Fibroblast of upper back skin (primary cell): ENCODE measurements at regions not wholly inside any gene's neighbourhood (a gene's known extent, or its start where the extent isn't known, plus 50 kb on each side); places are given as distances from the start of the nearest gene placed in this dataset.

Source experiments
- DNase-seq: peaks from one replicate; pipeline ENCODE4 v3.0.0-alpha.2; 2013

DNA sequence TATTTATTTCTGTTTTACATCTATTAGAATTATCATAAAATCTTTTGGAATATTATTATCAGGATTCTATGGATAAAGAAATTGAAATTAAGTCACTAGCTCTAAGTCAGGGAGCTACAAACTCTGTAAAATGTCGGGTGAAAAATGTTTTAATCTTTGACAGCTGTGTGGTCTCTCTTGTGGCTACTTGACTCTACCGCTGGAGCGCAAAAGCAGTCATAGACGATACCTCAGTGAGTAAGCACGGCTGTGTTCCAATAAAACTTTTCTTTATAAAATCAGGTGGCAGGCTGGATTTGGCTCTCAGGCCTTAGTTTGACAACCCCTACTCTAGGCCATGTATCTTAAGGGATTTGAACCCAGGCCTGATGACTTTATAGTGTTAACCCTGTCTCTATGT lies 88.5 kb upstream of the PFN2 start:
- DNase-seq, result no peak

DNA sequence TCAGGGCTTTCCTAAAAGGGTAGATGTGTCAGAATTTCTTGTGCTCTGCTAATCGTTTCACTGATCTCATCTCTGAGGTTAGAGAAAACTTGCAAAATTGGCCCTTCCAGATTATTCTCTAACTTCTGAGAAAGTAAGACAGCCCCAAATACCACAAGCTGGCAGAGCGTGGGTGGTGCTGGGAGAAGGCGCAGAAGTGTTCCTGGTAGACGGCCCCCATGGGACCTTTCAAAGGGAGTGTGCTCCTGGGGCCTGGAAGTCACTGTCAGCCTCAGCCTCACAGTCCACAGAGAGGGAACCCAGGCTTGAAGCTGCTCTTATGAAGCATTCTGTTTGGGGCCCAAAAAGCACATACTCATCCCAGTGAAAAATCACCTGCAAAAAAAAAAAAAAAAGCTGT lies 86.5 kb upstream of the PFN2 start:
- DNase-seq, result no peak

DNA sequence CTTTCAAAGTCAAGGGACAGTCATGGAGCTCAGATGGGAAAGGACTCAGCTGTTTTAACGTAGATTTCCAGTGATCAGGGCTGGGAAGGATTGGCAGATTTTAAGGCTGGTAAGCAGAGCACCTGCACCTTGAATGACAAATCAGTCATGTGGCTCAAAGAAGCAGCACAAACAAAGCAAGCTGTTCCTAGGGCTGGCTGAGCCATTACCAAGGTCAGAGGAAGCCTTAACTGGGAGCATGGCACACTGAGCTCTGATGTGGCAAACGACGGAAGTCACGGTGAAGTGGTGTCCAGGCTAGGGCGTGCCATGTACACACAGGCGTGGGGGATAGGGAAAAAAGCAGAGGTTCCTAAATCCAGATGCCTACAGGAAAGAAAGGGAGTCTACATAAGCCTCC lies 84.6 kb upstream of the PFN2 start:
- no peak for DNase-seq

DNA sequence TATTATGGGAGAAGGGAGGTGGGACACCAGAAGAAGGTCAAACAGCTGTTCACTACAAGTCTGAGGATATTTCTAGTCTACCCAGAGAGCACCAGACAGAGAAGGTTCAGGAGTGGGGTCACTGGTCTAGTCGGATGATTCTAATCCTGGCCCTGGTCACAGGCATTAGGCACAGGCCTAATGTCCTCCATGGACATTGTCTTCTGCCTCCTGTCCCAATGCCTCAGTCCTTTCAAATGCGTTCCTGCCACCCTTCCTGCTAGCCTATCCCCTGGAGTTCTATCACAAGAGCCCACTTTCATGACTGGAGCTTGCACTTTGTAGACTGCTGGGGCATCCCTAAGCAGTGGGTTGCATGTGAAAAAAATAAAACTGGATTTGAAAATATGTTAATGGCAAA lies 83.9 kb upstream of the PFN2 start:
- no peak for DNase-seq

DNA sequence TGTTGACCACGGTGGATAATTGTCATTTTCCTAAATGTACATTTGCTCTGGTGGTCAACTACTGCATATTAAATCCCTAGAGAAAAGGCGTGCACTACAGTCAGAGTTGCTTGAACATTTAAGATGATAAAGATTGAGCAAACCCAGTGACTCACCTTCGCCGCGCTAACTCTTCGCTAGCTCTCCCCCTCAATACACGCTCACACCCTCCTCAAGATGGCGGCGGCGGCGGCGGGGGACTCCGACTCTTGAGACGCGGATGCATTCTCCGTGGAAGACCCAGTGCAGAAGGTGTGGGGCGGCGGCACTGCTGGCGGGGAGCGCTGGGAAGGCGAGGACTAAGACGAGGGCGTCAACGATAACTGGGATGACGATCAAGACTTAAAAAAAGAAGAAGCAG lies 79.8 kb upstream of the PFN2 start:
- DNase-seq, result no peak

DNA sequence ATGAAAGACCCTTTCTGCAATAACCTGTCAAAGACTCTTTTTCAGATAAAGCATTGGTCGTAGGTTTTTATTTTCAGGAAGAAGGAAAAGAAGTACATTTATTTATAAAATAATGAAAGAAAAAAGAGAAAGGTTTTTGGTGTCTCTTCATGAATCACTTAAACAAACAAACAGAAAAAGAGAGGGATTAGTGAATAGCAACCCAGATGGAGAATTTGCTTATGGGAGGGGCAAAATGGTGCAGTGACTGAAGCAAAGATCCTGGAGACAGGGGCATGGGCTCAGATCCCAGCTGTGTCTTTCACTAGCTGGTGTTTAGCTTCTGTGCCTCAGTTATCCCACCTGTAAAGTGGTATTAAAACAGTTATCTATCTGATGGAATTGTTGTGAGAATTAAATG lies 78.6 kb upstream of the PFN2 start:
- DNase-seq, result no peak

DNA sequence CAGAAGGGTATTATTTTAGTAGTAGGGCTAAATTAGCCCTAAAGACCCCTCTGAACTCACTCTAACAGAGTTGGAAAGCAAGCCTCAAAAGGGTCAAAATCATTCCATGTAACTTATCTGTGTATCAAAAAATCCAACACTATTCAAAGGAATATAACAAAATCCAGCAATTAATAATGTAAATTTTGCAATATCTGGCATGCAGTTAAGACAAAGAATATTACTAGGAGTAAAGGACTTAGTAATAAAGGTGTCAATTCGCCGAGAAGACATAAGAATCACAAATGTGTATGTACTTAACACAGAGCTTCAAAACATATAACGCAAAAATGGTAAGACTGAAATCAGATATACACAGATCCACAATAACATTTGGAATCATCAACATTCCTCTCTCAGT lies 71.2 kb upstream of the PFN2 start:
- no peak for DNase-seq

DNA sequence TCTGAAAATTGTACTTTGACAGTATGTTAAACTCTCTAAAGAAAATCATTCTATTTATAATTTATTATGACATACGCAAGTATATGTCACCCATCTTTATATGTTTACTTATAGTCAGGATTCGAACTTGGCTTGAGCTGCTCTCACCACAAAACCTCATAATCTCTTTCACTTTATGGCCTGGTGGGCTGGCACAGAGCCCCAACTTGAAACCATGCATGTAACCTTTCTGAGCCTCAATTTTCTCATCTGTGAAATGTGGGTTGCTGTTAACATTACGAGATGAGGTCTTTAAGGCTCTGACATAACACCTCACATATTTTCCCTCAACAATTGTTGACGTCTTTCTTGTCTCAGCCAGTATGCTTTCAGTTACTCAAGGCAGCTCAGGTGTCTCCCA lies 69.4 kb upstream of the PFN2 start:
- DNase-seq, result no peak

DNA sequence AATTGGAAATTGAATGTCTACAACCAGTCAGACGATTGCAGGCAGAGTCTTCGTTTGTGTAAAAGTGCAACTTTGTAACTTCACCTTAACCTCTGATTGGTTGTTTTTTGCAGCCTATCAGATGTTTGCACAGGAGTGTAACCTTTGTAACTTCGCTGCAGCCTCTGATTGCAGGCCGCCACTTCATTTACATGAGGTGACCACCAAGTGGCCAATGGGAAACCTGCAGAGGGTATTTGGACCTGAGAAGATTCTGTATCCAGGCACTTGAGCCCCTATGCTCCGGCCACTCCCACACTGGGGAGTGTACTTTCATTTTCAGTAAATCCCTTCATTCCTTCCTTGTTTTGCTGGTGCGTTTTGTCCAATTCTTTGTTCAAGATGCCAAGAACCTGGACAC lies 68.1 kb upstream of the PFN2 start:
- no peak for DNase-seq

DNA sequence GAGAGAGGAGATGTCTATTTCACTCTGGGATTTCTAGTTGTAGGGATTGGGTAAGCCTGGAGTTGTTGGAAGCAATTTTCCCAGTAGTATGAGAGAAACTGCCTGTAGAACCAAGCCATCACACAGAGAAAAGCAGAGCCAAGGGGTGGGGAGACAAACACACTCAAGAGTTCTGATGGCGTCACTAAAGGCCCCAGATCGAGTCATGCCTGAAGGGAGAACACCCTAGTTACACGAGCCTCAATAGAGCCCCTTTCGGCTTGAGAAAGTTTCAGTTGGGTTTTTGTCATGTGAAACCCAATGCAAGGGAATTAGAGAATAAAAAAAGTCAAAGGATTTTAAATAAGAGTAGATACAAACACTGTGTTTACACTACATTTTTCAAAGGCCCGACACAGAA lies 66.1 kb upstream of the PFN2 start:
- no peak for DNase-seq

DNA sequence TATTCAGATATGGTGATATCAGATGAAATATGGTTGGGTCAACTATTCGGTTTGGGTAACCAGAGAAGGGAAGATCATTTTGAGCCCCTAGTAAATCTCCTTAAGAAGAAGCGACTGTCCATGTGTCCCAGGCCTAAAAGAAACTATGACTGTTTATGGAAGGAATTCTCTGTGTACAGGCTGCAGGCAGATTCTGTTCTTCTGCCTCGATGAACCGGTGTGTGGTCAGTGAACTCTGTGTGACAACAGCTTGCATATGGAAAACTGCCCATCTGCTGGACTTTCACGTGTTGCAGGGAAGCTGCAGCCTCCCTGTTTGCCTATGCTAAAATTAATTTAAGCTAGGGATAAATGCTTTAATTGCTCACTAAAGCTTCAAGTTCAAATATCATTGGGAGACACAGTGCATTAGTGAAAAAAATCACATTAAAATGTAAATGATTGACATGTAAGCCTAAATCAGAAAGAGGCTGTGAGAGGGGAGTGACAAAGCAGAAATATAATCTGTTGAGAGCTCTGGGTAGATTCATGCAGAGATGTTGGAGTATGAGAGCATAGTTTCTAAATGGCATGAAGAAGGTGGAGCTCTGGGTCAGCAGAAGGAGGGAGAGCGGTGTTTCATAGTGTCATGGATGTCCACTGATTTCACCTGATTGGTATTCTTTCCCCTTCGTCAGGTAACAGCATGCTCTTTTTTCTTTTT lies 65.4 kb upstream of the PFN2 start:
- no peak for DNase-seq

DNA sequence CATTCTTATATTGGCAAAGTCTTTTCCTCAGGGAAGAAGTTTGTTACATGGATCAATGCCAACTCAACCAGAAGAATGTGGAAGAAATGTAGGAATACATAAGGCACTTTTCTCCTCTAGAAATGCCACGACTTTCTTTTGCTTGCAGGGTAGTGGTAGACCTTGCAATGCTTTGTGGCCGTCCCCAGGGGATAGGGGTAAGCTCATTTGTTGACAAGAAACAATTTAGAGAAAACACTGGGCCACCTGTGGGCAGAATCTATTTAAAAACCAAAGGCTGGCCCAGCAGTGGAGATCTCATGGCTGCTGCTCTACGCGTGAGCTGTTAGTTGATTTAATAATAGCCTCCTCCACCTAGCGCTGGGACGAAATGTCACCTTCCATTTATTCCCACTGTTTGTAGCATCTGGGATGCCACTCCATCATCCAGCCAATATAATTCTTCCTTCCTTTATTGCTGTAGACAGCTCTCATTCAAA lies 64.6 kb upstream of the PFN2 start:
- peak; percentile 53 for DNase-seq

DNA sequence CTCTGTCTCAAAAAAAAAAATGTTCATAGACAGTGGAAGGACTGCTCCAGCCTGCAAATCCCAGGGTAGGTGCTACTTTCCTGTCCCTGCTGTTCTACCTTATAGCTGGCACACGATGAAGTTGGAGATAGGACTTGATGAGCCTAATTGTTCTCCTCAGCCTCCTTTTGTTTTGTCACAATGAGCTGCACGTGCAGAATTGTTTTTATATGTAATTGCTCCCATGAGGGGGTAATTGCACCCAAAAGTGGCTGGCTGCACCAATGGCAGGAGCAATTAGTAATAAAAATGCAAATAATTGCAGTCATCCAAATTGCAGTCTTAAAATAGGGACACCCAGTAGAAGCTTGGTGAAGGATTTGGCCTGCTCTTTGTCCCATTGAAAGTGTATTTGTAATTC lies 63.0 kb upstream of the PFN2 start:
- no peak for DNase-seq

DNA sequence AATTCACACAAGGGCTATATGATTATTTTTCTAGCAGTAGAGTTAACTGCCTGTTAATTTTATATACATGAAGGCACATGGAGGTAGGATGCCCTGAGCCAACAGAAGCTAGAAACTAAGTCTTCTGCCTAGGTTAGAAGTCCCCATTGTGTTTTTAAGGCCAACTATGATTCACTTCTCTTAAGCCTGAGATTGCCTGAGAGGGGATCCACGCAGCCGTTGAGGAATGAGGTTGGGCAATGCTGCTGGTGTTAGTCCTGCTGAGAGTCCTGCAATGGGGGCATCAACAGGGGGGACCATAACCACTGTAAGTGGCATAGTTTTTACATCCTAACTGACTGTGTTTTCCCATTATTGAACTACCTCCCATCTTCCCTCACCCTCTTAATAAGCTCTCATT lies 60.1 kb upstream of the PFN2 start:
- DNase-seq, result no peak

DNA sequence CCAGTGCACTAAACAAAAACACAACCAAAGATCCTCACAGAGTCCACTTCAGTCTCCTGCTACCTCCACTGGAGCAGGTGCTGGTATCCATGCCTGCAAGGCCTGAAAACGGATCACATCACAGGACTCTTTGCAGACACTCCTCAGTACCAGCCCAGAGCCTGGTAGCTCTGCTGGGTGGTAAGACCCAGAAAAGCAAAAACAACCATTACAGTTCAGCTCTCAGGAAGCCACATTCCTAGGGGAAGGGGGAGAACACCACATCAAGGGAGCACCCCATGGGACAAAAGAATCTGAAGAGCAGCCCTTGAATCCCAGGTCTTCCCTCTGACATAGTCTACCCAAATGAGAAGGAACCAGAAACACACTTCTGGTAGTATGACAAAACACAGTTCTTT lies 52.5 kb upstream of the PFN2 start:
- no peak for DNase-seq

DNA sequence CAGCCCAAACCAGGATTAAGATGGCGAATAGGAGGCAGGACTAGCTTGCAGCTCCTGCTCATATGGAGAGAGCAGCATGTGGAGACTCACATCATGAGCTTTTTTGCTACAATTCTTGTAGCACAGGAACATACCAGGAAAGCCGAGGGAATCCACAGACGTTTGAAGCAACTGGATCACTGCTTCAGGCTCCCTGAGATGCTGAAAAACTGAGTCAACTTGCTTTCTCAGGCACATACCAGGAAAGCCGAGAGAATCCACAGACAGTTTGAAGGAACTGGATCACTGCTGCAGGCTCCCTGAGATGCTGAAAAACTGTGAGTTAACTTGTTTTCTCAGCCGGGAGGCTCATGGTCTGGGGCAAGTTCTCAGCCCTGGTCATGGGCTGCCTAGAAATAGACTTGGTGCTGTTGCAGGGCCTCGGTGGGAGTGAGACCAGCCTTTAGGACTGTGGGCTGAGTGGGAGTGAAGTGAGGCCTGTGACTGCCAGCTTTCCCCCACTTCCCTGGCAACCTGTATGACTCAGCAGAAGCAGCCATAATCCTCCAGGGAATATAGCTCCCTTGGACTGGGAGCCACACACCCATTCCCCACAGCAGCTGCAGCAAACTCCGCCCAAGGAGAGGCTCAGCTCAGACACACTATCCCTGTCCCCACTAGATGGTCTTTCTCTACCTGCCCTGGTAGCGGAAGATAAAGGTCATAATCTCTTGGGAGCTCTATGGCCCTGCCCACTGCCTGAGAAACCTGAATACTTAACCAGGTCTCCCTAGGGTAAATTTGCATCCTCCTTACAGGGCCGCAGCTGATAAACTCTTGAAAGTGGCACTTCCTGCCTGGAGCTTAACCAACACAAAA lies 51.9 kb upstream of the PFN2 start:
- DNase-seq, result peak; percentile 46

DNA sequence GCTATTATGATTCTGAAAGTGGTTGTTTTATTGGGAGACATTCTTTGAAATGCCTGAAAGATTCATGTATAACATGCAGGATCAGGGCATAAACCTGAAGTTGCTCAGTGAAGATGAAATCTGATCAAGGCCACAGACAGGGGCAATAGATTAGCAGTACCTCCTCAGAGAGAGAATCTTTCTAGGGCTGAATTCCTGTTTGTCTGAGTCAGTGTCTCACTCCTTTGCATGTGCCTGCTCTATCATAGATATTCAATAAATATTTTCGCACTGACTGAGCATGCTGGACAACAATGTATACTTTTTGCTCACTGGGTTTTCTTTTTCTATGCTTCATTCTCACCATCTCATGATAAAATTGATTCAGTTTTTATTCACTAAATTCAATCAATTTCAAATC lies 49.8 kb upstream of the PFN2 start:
- DNase-seq, result peak; percentile 83
